Suprapubic skin (tissue), 4 donors: ENCODE measurements at regions not wholly inside any gene's neighbourhood (a gene's known extent, or its start where the extent isn't known, plus 50 kb on each side); places are given as distances from the start of the nearest gene placed in this dataset.
"Not testable (repeated sequence)": the region's sequence is repeated elsewhere in the genome, so short reads cannot be mapped to it uniquely, and the experiment has no call there.

ENCODE experiments used
- DNase-seq, 2 donors: peaks; one replicate each; pipeline ENCODE4 v3.0.0-alpha.2; 2019; ENCODE audit warnings: low spot score in 2 of 2
- H3K27ac ChIP-seq: fragments of 200-600 bp; sonication (generic); one replicate; pipeline ENCODE4 v1.5.1; 2019
- H3K27me3 ChIP-seq: fragments of 200-600 bp; sonication (generic); one replicate; pipeline ENCODE4 v1.5.1; 2019
- H3K36me3 ChIP-seq: fragments of 200-600 bp; sonication (generic); one replicate; pipeline ENCODE4 v1.5.1; 2019
- H3K4me1 ChIP-seq: fragments of 200-600 bp; sonication (generic); one replicate; pipeline ENCODE4 v1.5.1; 2019
- H3K4me3 ChIP-seq: fragments of 200-600 bp; sonication (generic); one replicate; pipeline ENCODE4 v1.5.1; 2019; ENCODE audit warnings: mild to moderate bottlenecking
- H3K9me3 ChIP-seq: fragments of 200-600 bp; sonication (generic); one replicate; pipeline ENCODE4 v1.5.1; 2019
- WGBS: methylation state at CpG from one replicate; pipeline ENCODE4 v1.1.5; 2018; 5-methylcytosine and 5-hydroxymethylcytosine counted together

GRCh38 chr9:42341860-42342259 is 158.4 kb downstream of the SPATA31A6 start:
- not testable (repeated sequence) for H3K4me1 ChIP-seq, DNase-seq, H3K36me3 ChIP-seq, H3K9me3 ChIP-seq, H3K27ac ChIP-seq, H3K27me3 ChIP-seq, H3K4me3 ChIP-seq
- 82% methylated on average over 6 of the region's 7 CpGs for WGBS

GRCh38 chr9:42342297-42342696 is 158.8 kb downstream of the SPATA31A6 start:
- not testable (repeated sequence) for H3K27ac ChIP-seq, H3K27me3 ChIP-seq, DNase-seq, H3K4me3 ChIP-seq, H3K4me1 ChIP-seq, H3K36me3 ChIP-seq, H3K9me3 ChIP-seq
- WGBS: 80% methylated on average over 5 of the region's 7 CpGs

DNA sequence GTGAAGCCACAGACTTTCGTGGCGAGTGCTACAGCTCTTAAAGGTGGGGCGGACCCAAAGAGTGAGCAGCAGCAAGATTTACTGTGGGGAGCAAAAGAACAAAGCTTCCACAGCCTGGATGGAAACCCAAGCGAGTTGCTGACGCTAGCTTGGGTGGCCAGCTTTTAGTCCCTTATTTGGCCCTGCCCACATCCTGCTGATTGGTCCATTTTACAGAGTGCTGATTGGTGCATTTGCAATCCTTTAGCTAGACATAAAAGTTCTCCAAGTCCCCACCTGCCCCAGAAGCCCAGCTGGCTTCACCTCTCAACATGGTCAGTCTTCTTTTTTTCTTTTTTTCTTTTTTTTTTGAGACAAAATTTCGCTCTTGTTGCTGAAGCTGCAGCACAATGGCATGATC is 161.0 kb downstream of the SPATA31A6 start:
- H3K4me3 ChIP-seq: not testable (repeated sequence)
- 93% methylated on average over 6 of the region's 6 CpGs for WGBS

GRCh38 chr9:42346916-42347315 is 163.5 kb downstream of the SPATA31A6 start:
- WGBS: no CpG with 5 or more reads among the region's 2 CpGs
- H3K27ac ChIP-seq, H3K27me3 ChIP-seq, DNase-seq, H3K4me3 ChIP-seq, H3K9me3 ChIP-seq, H3K4me1 ChIP-seq, H3K36me3 ChIP-seq: not testable (repeated sequence)

More for the DNA sequence above, 161.0 kb downstream of the SPATA31A6 start:
- DNase-seq, H3K36me3 ChIP-seq, H3K27ac ChIP-seq, H3K27me3 ChIP-seq, H3K9me3 ChIP-seq, H3K4me1 ChIP-seq: not testable (repeated sequence)

GRCh38 chr9:42349181-42349580 is 165.7 kb downstream of the SPATA31A6 start:
- not testable (repeated sequence) for H3K36me3 ChIP-seq, H3K4me1 ChIP-seq, H3K9me3 ChIP-seq, H3K27ac ChIP-seq, H3K4me3 ChIP-seq, H3K27me3 ChIP-seq, DNase-seq

GRCh38 chr9:42350412-42350811 is 167.0 kb downstream of the SPATA31A6 start:
- not testable (repeated sequence) for H3K36me3 ChIP-seq, H3K9me3 ChIP-seq, H3K4me3 ChIP-seq, DNase-seq, H3K4me1 ChIP-seq, H3K27ac ChIP-seq, H3K27me3 ChIP-seq
- no CpG with 5 or more reads among the region's 2 CpGs for WGBS

- not testable (repeated sequence) for H3K9me3 ChIP-seq, DNase-seq, H3K27me3 ChIP-seq, H3K4me3 ChIP-seq, H3K36me3 ChIP-seq, H3K4me1 ChIP-seq, H3K27ac ChIP-seq
- WGBS: 31% methylated on average over 11 of the region's 40 CpGs
These were observed 174.3 kb downstream of the SPATA31A6 start for GRCh38 chr9:42357604-42358373.

DNA sequence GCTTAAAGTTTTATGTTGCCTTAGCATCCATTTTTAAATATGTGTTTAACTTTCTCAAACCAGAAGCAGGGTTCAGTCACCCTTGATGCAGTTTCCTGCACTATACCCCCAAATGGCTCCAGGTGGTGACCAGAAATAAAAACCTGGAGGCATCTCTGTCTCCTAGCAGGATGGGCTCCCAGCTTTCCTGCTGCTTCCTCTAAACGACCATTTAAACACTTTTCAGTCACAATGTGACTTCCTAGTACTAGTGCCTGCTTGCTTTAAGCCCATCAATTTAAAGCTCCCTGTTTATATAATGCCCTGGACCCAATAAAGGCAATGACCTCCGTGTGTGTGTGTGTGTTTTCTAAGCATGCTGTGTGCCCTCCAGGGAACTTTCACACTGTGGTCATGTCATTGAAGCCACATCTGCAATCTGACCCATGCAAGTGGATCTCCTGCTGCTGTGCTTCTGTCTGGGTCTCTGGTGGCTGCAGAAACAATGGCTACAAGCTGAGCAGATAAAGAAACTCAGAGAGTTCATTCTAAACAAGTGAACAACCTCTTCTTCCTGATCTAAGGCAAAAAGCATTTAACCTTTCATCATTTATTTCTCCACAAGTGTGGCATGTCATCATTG is 175.3 kb downstream of the SPATA31A6 start:
- DNase-seq, H3K4me1 ChIP-seq, H3K27ac ChIP-seq, H3K36me3 ChIP-seq, H3K27me3 ChIP-seq, H3K4me3 ChIP-seq, H3K9me3 ChIP-seq: not testable (repeated sequence)
- WGBS: 0% methylated on average over 1 of the region's 2 CpGs

GRCh38 chr9:42364410-42365243 is 181.2 kb downstream of the SPATA31A6 start:
- not testable (repeated sequence) for H3K27me3 ChIP-seq, H3K4me1 ChIP-seq, H3K9me3 ChIP-seq, H3K4me3 ChIP-seq, H3K36me3 ChIP-seq, DNase-seq, H3K27ac ChIP-seq
- 76% methylated on average over 3 of the region's 4 CpGs for WGBS

GRCh38 chr9:42365244-42365945 is 181.9 kb downstream of the SPATA31A6 start:
- not testable (repeated sequence) for H3K27me3 ChIP-seq, H3K4me3 ChIP-seq, H3K4me1 ChIP-seq, H3K27ac ChIP-seq, H3K36me3 ChIP-seq, DNase-seq, H3K9me3 ChIP-seq
- WGBS: 82% methylated on average over 7 of the region's 7 CpGs

- not testable (repeated sequence) for H3K36me3 ChIP-seq, H3K4me1 ChIP-seq, DNase-seq, H3K27me3 ChIP-seq, H3K27ac ChIP-seq, H3K4me3 ChIP-seq, H3K9me3 ChIP-seq
- 36% methylated on average over 1 of the region's 1 CpG for WGBS
These were observed 184.9 kb downstream of the SPATA31A6 start for GRCh38 chr9:42368279-42368881.

- DNase-seq, H3K9me3 ChIP-seq, H3K27ac ChIP-seq, H3K4me1 ChIP-seq, H3K4me3 ChIP-seq, H3K27me3 ChIP-seq, H3K36me3 ChIP-seq: not testable (repeated sequence)
- no CpG with 5 or more reads among the region's 3 CpGs for WGBS
These were observed 186.7 kb downstream of the SPATA31A6 start for GRCh38 chr9:42370172-42370571.

DNA sequence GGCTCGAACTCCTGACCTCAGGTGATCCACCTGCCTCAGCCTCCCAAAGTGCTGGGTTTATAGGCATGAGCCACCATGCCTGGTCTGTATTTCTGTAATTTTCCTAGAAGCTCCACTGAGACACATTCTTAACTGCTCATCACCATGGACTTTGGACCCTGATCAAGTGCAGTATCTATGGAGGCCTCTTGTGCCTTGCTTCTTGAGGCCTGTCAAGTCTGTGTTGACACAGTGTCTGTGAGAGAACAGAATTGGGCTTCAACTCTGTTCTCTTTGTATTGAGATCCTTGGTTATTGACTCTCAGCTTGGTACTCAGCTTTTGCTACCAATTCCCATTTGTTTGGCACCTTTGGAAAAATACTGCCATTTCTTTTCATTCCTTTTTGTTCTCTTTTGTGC is 188.0 kb downstream of the SPATA31A6 start:
- H3K27ac ChIP-seq, DNase-seq, H3K4me1 ChIP-seq, H3K36me3 ChIP-seq, H3K27me3 ChIP-seq, H3K4me3 ChIP-seq, H3K9me3 ChIP-seq: not testable (repeated sequence)
- 100% methylated on average over 1 of the region's 1 CpG for WGBS
